ENCODE measurements at regions not wholly inside any gene's neighbourhood (a gene's known extent, or its start where the extent isn't known, plus 50 kb on each side); places are given as distances from the start of the nearest gene placed in this dataset.

DNA sequence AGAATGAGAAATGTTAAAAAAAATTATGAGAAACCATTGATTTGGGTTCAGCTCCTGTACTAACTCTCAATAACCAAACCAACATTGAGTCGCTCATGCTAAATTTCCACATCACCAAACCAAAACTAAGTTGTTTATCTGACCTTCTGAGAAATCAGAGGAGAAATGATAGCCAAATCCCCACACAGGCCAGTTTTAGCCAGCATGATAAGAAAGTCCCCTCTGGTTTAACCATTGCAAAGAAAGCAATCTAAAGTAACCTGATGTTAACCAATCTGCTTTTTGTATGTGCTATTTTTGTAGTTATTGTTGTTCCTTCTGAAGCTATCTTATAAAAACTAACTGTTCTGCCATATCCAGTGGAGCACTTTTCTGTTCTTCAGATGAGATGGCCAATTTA, 599.7 kb downstream of the SLC16A7 start:
- TF ChIP-seq, protein P1, sequence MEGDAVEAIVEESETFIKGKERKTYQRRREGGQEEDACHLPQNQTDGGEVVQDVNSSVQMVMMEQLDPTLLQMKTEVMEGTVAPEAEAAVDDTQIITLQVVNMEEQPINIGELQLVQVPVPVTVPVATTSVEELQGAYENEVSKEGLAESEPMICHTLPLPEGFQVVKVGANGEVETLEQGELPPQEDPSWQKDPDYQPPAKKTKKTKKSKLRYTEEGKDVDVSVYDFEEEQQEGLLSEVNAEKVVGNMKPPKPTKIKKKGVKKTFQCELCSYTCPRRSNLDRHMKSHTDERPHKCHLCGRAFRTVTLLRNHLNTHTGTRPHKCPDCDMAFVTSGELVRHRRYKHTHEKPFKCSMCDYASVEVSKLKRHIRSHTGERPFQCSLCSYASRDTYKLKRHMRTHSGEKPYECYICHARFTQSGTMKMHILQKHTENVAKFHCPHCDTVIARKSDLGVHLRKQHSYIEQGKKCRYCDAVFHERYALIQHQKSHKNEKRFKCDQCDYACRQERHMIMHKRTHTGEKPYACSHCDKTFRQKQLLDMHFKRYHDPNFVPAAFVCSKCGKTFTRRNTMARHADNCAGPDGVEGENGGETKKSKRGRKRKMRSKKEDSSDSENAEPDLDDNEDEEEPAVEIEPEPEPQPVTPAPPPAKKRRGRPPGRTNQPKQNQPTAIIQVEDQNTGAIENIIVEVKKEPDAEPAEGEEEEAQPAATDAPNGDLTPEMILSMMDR (optimal IDR thresholded peaks at IDR 0.05 in 1 of 3, IDR thresholded peaks at IDR 0.05 in 1 of 3, conservative IDR thresholded peaks at IDR 0.05 in 1 of 3; ENCODE audit: extremely low read depth in 1 of 3, insufficient read depth in 2 of 3, low read length in 3 of 3), result no peak
- no peak for TF ChIP-seq EZH2 (IDR thresholded peaks at IDR 0.05; ENCODE audit: low read length)
